ENCODE measurements at regions not wholly inside any gene's neighbourhood (a gene's known extent, or its start where the extent isn't known, plus 50 kb on each side); places are given as distances from the start of the nearest gene placed in this dataset.
"Not testable (repeated sequence)": the region's sequence is repeated elsewhere in the genome, so short reads cannot be mapped to it uniquely, and the experiment has no call there.

DNA sequence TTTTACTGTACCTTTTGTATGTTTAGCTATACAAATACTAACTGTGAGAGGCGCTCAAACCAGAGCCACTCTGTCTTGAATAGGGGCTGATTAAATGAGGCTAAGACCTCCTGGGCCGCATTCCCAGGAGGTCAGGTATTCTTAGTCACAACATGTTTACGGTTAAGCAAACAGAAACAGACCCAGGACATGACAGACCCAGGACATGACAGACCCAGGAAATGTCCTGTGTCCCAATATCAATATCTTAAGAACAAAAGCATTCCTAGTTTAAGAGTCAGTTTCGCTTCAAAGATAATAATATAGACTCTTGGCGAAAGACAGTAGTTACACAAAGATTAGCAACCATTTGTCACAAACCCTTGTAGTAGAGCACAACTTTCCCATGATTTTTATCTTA, 304.5 kb downstream of the CCSER2 start:
- Histone ChIP-seq H3K27ac (no peak overlapping the region), H3K9ac (no peak overlapping the region)

DNA sequence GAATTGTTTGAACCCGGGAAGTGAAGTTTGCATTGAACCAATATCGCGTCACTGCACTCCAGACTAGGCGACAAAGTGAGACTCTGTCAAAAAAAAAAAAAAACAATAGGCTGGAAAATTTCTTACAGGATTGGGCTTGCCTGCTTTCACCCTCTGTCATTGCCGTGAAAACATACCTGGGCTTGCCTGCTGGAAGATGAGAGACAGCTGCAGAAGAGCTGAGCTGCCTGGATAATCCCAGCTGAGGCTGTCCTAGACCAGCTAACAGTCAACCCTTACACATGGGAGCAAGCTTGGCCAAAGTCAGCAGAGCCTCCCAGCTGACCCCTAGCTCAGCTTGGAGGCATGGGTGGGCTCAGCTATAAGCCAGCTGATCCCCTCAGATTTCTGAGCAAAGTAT, 306.2 kb downstream of the CCSER2 start:
- Histone ChIP-seq H3K4me1 (ENCODE audit: low read depth, poor library complexity, severe bottlenecking) (no peaks in the 10 kb centered on the region), H3K27ac (no peak overlapping the region), H3K4me2 (no peak overlapping the region), H3K36me3 (ENCODE audit: insufficient read depth) (no peaks in the 10 kb centered on the region), H3K4me3 (IDR thresholded peaks at IDR 0.05; ENCODE audit: insufficient read depth, low read depth, low read length) (no peak overlapping the region), H3K27me3 (ENCODE audit: insufficient read depth, low read depth) (no peaks in the 10 kb centered on the region), H3K79me2 (ENCODE audit: insufficient read depth, low read depth) (no peaks in the 10 kb centered on the region), H4K20me1 (ENCODE audit: insufficient read depth) (no peaks in the 10 kb centered on the region), H2AFZ (ENCODE audit: low read depth) (no peak overlapping the region), H3K9ac (no peak overlapping the region)
- no peak for TF ChIP-seq CTCF (conservative IDR thresholded peaks at IDR 0.05; ENCODE audit: low read depth, low read length)

More for the DNA sequence above, 304.5 kb downstream of the CCSER2 start:
- no peak overlapping the region for H3K4me3 ChIP-seq (IDR thresholded peaks at IDR 0.05; ENCODE audit: insufficient read depth, low read depth, low read length)
- H3K79me2 ChIP-seq (ENCODE audit: insufficient read depth, low read depth) = no peaks in the 10 kb centered on the region
- no peaks in the 10 kb centered on the region for H4K20me1 ChIP-seq (ENCODE audit: insufficient read depth)
- no peak overlapping the region for H3K4me2 ChIP-seq
- no peaks in the 10 kb centered on the region for H3K36me3 ChIP-seq (ENCODE audit: insufficient read depth)
- TF ChIP-seq CTCF (conservative IDR thresholded peaks at IDR 0.05; ENCODE audit: low read depth, low read length) = no peak
- H2AFZ ChIP-seq (ENCODE audit: low read depth) = no peak overlapping the region
- H3K27me3 ChIP-seq (ENCODE audit: insufficient read depth, low read depth) = no peaks in the 10 kb centered on the region
- no peaks in the 10 kb centered on the region for H3K4me1 ChIP-seq (ENCODE audit: low read depth, poor library complexity, severe bottlenecking)

DNA sequence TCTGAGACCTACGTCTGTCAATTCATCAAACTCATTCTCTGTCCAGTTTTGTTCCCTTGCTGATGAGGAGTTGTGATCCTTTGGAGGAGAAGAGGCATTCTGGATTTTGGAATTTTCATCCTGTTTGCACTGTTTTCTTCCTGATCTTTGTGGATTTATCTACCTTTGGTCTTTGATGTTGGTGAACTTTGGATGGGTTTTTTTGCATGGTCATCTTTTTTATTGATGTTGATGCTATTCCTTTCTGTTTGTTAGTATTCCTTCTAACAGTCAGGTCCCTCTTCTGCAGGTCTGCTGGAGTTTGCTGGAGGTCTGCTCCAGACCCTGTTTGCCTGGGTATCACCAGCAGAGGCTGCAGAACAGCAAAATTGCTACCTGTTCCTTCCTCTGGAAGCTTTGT, 322.2 kb downstream of the CCSER2 start:
- H2AFZ ChIP-seq (ENCODE audit: low read depth); H3K4me1 ChIP-seq (ENCODE audit: low read depth, poor library complexity, severe bottlenecking); H3K27ac ChIP-seq; H3K9ac ChIP-seq; H4K20me1 ChIP-seq (ENCODE audit: insufficient read depth); H3K36me3 ChIP-seq (ENCODE audit: insufficient read depth); H3K4me3 ChIP-seq (IDR thresholded peaks at IDR 0.05; ENCODE audit: insufficient read depth, low read depth, low read length); H3K27me3 ChIP-seq (ENCODE audit: insufficient read depth, low read depth); H3K79me2 ChIP-seq (ENCODE audit: insufficient read depth, low read depth); H3K4me2 ChIP-seq: not testable (repeated sequence)

GRCh38 chr10:84654671-84655070, 326.3 kb downstream of the CCSER2 start:
- no peak overlapping the region for H3K4me2 ChIP-seq
- H3K4me1 ChIP-seq (ENCODE audit: low read depth, poor library complexity, severe bottlenecking) = no peaks in the 10 kb centered on the region
- no peak overlapping the region for H3K9ac ChIP-seq
- H3K27me3 ChIP-seq (ENCODE audit: insufficient read depth, low read depth) = no peaks in the 10 kb centered on the region
- H3K4me3 ChIP-seq (IDR thresholded peaks at IDR 0.05; ENCODE audit: insufficient read depth, low read depth, low read length) = no peak overlapping the region
- no peaks in the 10 kb centered on the region for H4K20me1 ChIP-seq (ENCODE audit: insufficient read depth)
- H3K27ac ChIP-seq = no peak overlapping the region
- H3K79me2 ChIP-seq (ENCODE audit: insufficient read depth, low read depth) = no peaks in the 10 kb centered on the region
- no peaks in the 10 kb centered on the region for H3K36me3 ChIP-seq (ENCODE audit: insufficient read depth)
- no peak for TF ChIP-seq CTCF (conservative IDR thresholded peaks at IDR 0.05; ENCODE audit: low read depth, low read length)
- H2AFZ ChIP-seq (ENCODE audit: low read depth) = no peak overlapping the region

- no peak overlapping the region for H3K4me3 ChIP-seq (IDR thresholded peaks at IDR 0.05; ENCODE audit: insufficient read depth, low read depth, low read length)
- H3K4me1 ChIP-seq (ENCODE audit: low read depth, poor library complexity, severe bottlenecking) = no peaks in the 10 kb centered on the region
- no peak overlapping the region for H3K4me2 ChIP-seq
- no peak for TF ChIP-seq CTCF (conservative IDR thresholded peaks at IDR 0.05; ENCODE audit: low read depth, low read length)
- no peaks in the 10 kb centered on the region for H3K27me3 ChIP-seq (ENCODE audit: insufficient read depth, low read depth)
- H3K36me3 ChIP-seq (ENCODE audit: insufficient read depth) = no peaks in the 10 kb centered on the region
- H2AFZ ChIP-seq (ENCODE audit: low read depth) = no peak overlapping the region
- H3K27ac ChIP-seq = no peak overlapping the region
- H3K9ac ChIP-seq = no peak overlapping the region
- no peaks in the 10 kb centered on the region for H4K20me1 ChIP-seq (ENCODE audit: insufficient read depth)
- no peaks in the 10 kb centered on the region for H3K79me2 ChIP-seq (ENCODE audit: insufficient read depth, low read depth)
Observed at GRCh38 chr10:84659027-84659426, 330.6 kb downstream of the CCSER2 start.

All from KMS-11 (cell line).